ENCODE measurements at regions not wholly inside any gene's neighbourhood (a gene's known extent, or its start where the extent isn't known, plus 50 kb on each side); places are given as distances from the start of the nearest gene placed in this dataset.

GRCh38 chr1:90810681-90811080 is 93.6 kb upstream of the BARHL2 start:
- TF ChIP-seq ZFX (IDR thresholded peaks at IDR 0.05; ENCODE audit: borderline replicate concordance), result no peak
- no peak for TF ChIP-seq CTCF (IDR thresholded peaks at IDR 0.05)
- no peak overlapping the region for H3K27ac ChIP-seq

GRCh38 chr1:90809996-90810395 is 92.9 kb upstream of the BARHL2 start:
- H3K27ac ChIP-seq, result no peak overlapping the region
- no peak for TF ChIP-seq ZFX (IDR thresholded peaks at IDR 0.05; ENCODE audit: borderline replicate concordance)
- no peak for TF ChIP-seq CTCF (IDR thresholded peaks at IDR 0.05)

- no peak for TF ChIP-seq CTCF (IDR thresholded peaks at IDR 0.05)
- no peak for TF ChIP-seq ZFX (IDR thresholded peaks at IDR 0.05; ENCODE audit: borderline replicate concordance)
Observed at GRCh38 chr1:90809093-90809492, 92.0 kb upstream of the BARHL2 start.

GRCh38 chr1:90807329-90807728 is 90.2 kb upstream of the BARHL2 start:
- no peak overlapping the region for H3K27ac ChIP-seq
- TF ChIP-seq ZFX (IDR thresholded peaks at IDR 0.05; ENCODE audit: borderline replicate concordance) (no peak), CTCF (IDR thresholded peaks at IDR 0.05) (no peak)

More at GRCh38 chr1:90809093-90809492, 92.0 kb upstream of the BARHL2 start:
- H3K27ac ChIP-seq, result no peak overlapping the region

- H3K27ac ChIP-seq, result no peak overlapping the region
- TF ChIP-seq ZFX (IDR thresholded peaks at IDR 0.05; ENCODE audit: borderline replicate concordance), result no peak
- no peak for TF ChIP-seq CTCF (IDR thresholded peaks at IDR 0.05)
Observed at GRCh38 chr1:90802622-90803021, 85.5 kb upstream of the BARHL2 start.

- H3K27ac ChIP-seq, result no peak overlapping the region
- TF ChIP-seq CTCF (IDR thresholded peaks at IDR 0.05) (no peak), ZFX (IDR thresholded peaks at IDR 0.05; ENCODE audit: borderline replicate concordance) (no peak)
Observed at GRCh38 chr1:90800012-90800717, 83.1 kb upstream of the BARHL2 start.

- TF ChIP-seq CTCF (IDR thresholded peaks at IDR 0.05) (no peak), ZFX (IDR thresholded peaks at IDR 0.05; ENCODE audit: borderline replicate concordance) (no peak)
- no peak overlapping the region for H3K27ac ChIP-seq
Observed at GRCh38 chr1:90799326-90799725, 82.2 kb upstream of the BARHL2 start.

Data from 22Rv1 (cell line).